ENCODE measurements at regions not wholly inside any gene's neighbourhood (a gene's known extent, or its start where the extent isn't known, plus 50 kb on each side); places are given as distances from the start of the nearest gene placed in this dataset.

DNA sequence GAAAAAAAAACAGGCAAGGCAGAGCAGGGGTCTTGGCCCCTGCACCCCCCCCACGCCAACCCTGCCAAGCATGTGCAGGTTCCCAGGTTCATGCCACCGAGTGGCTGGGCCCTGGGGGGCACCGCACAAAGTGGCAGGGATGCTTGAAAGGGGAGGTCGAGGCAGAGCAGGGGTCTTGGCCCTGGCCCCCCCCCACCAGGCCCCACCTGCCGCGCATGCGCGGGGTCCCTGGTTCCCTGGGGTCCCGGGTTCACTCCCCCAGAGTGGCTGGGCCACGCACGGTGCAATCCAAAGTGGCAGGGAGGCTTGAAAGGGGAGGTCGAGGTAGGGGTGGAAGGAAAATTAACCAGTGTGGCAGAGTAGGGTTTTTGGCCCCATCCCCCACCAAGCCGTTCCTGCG is 312.2 kb downstream of the ALG10 start:
- intact Hi-C loops (cut with micrococcal nuclease; ENCODE audit: unreplicated experiment): no loop called here
- H3F3A ChIP-seq (ENCODE audit: insufficient read depth, low read depth): no peaks in the 10 kb centered on the region
- no peaks in the 10 kb centered on the region for H3K9me3 ChIP-seq (ENCODE audit: insufficient read depth, low read depth)
- no peaks in the 10 kb centered on the region for H3K9me2 ChIP-seq (ENCODE audit: insufficient read depth)
- no peak for DNase-seq
- ChIA-PET CTCF (no interaction called here), POLR2A (ENCODE audit: unreplicated experiment) (no interaction called here)
- H4K20me1 ChIP-seq (ENCODE audit: insufficient read depth): no peaks in the 10 kb centered on the region; the same call in 1 of the 2 replicates
- H3K36me3 ChIP-seq (ENCODE audit: low read depth): no peaks in the 10 kb centered on the region
- peaks cover 76% of the 10 kb centered on the region for H3K27me3 ChIP-seq (ENCODE audit: insufficient read depth, low read depth)
- H3K79me2 ChIP-seq (ENCODE audit: low read depth): no peaks in the 10 kb centered on the region
- no peak overlapping the region for H2AFZ ChIP-seq
- no peak overlapping the region for H3K27ac ChIP-seq
- no peaks in the 10 kb centered on the region for H3K4me1 ChIP-seq (replicated peaks; ENCODE audit: insufficient read depth)
- no TSS peak for BruUV-seq (replicated peaks)
- TF ChIP-seq EZH2 (IDR thresholded peaks at IDR 0.05; ENCODE audit: low read depth): no peak
- no peak overlapping the region for H3K4me3 ChIP-seq
- H3K4me2 ChIP-seq: no peak overlapping the region

DNA sequence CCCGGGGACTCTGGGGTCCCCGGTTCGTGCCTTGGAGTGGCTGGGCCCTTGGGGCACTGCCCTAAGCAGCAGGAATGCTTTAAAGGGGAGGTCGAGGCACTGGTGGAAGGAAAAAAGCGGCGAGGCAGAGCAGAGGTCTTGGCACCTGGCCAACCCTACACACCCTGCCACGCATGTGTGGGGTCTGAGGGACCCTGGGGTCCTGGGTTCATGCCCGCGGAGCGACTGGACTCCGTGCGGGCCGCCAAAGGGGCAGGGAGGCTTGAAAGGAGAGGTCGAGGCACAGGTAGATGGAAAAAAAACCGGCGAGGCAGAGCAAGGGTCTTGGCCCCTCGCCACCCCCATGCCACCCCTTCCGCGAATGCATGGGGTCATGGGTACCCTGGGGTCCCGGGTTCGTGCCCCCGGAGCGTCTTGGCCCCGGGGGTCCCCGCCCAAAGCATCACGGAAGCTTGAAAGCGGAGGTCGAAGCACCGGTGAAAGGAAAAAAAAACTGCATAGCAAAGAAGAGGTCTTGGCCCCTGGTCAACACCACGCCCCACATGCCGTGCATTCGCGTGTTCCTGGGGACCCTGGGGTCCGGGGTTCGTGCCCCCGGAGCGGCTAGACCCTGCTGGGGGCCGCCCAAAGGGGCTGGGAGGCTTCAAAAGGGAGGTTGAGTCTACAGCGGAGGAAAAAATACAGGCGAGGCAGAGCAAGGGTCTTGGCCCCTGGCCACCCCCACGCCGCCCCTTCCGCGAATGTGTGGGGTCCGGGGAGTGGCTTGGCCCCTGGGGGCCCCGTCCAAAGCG is 312.9 kb downstream of the ALG10 start:
- Histone ChIP-seq H3K27me3 (ENCODE audit: insufficient read depth, low read depth) (peaks cover 76% of the 10 kb centered on the region), H2AFZ (no peak overlapping the region), H3K4me2 (no peak overlapping the region), H3K79me2 (ENCODE audit: low read depth) (no peaks in the 10 kb centered on the region), H3K9me2 (ENCODE audit: insufficient read depth) (no peaks in the 10 kb centered on the region), H4K20me1 (ENCODE audit: insufficient read depth) (no peaks in the 10 kb centered on the region; the same call in 1 of the 2 replicates), H3K27ac (no peak overlapping the region), H3K4me1 (replicated peaks; ENCODE audit: insufficient read depth) (no peaks in the 10 kb centered on the region), H3F3A (ENCODE audit: insufficient read depth, low read depth) (no peaks in the 10 kb centered on the region), H3K9me3 (ENCODE audit: insufficient read depth, low read depth) (no peaks in the 10 kb centered on the region), H3K36me3 (ENCODE audit: low read depth) (no peaks in the 10 kb centered on the region), H3K4me3 (no peak overlapping the region)
- intact Hi-C loops (cut with micrococcal nuclease; ENCODE audit: unreplicated experiment): no loop called here
- no TSS peak for BruUV-seq (replicated peaks)
- ChIA-PET POLR2A (ENCODE audit: unreplicated experiment) (no interaction called here), CTCF (no interaction called here)
- TF ChIP-seq, protein P1, sequence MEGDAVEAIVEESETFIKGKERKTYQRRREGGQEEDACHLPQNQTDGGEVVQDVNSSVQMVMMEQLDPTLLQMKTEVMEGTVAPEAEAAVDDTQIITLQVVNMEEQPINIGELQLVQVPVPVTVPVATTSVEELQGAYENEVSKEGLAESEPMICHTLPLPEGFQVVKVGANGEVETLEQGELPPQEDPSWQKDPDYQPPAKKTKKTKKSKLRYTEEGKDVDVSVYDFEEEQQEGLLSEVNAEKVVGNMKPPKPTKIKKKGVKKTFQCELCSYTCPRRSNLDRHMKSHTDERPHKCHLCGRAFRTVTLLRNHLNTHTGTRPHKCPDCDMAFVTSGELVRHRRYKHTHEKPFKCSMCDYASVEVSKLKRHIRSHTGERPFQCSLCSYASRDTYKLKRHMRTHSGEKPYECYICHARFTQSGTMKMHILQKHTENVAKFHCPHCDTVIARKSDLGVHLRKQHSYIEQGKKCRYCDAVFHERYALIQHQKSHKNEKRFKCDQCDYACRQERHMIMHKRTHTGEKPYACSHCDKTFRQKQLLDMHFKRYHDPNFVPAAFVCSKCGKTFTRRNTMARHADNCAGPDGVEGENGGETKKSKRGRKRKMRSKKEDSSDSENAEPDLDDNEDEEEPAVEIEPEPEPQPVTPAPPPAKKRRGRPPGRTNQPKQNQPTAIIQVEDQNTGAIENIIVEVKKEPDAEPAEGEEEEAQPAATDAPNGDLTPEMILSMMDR (conservative IDR thresholded peaks at IDR 0.05): no peak
- TF ChIP-seq EZH2 (IDR thresholded peaks at IDR 0.05; ENCODE audit: low read depth): no peak
- DNase-seq: no peak

DNA sequence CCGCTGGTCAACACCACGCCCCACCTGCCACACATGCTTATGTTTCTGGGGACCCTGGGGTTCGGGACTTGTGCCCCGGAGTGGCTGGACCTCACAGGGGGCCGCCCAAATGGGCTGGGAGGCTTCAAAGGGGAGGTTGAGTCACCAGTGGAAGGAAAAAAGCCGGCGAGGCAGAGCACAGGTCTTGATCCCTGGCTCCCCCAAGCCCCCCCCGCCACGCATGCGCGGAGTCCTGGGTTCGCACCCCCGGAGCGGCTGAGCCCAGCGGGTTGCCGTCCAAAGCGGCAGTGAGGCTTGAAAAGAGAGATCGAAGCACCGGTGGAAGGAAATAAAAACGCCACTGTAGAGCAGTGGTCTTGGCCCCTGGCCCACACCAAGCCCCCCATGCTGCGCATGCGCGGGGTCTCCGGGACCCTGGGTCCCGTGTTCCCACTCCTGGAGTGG is 313.5 kb downstream of the ALG10 start:
- Histone ChIP-seq H2AFZ (no peak overlapping the region), H3F3A (ENCODE audit: insufficient read depth, low read depth) (no peaks in the 10 kb centered on the region), H3K36me3 (ENCODE audit: low read depth) (no peaks in the 10 kb centered on the region), H3K27ac (no peak overlapping the region), H3K9me2 (ENCODE audit: insufficient read depth) (no peaks in the 10 kb centered on the region), H3K27me3 (ENCODE audit: insufficient read depth, low read depth) (peaks cover 77% of the 10 kb centered on the region), H4K20me1 (ENCODE audit: insufficient read depth) (no peaks in the 10 kb centered on the region; the same call in 1 of the 2 replicates), H3K79me2 (ENCODE audit: low read depth) (no peaks in the 10 kb centered on the region), H3K9me3 (ENCODE audit: insufficient read depth, low read depth) (no peaks in the 10 kb centered on the region), H3K4me1 (replicated peaks; ENCODE audit: insufficient read depth) (no peaks in the 10 kb centered on the region), H3K4me3 (no peak overlapping the region), H3K4me2 (no peak overlapping the region)
- CTCF ChIA-PET: no interaction called here
- intact Hi-C loops (cut with micrococcal nuclease; ENCODE audit: unreplicated experiment): no loop called here
- DNase-seq: no peak
- BruUV-seq (replicated peaks): no TSS peak
- POLR2A ChIA-PET (ENCODE audit: unreplicated experiment): no interaction called here
- TF ChIP-seq, protein P1 (conservative IDR thresholded peaks at IDR 0.05): no peak
- TF ChIP-seq EZH2 (IDR thresholded peaks at IDR 0.05; ENCODE audit: low read depth): no peak
